ENCODE measurements at regions not wholly inside any gene's neighbourhood (a gene's known extent, or its start where the extent isn't known, plus 50 kb on each side); places are given as distances from the start of the nearest gene placed in this dataset.
"Not testable (repeated sequence)": the region's sequence is repeated elsewhere in the genome, so short reads cannot be mapped to it uniquely, and the experiment has no call there.

- TF ChIP-seq CTCF (IDR thresholded peaks at IDR 0.05; ENCODE audit: low read depth, low read length), result no peak
- DNase-seq (ENCODE audit: low read depth in 2 of 2), result no peak
- H3K4me3 ChIP-seq (replicated peaks in 1 of 2; ENCODE audit: low read depth in 2 of 2, low read length in 2 of 2), result no peak overlapping the region
Measured at GRCh38 chr12:105880824-105881388, 257.8 kb downstream of the NUAK1 start.

DNA sequence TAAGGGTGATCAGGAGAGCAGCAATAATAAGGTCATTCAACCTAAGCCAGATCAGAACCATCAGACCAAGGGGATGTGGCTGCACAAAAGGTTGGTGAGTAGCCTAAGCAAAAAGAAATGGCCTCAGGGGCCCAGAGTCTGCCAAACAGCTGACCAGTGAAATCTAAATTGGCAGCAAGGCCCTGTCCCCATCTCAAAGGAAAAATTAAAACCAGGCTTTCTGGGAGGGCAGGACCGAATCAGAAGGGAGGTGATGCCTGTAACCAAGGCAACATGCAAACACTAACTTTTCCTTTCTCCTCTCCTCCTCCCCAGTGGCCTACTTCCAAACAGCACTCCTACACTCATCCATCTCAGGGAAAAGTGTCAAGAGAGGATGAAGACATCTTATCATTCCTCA is 256.4 kb downstream of the NUAK1 start:
- H3K4me3 ChIP-seq (replicated peaks in 1 of 2; ENCODE audit: low read depth in 2 of 2, low read length in 2 of 2), result no peak overlapping the region
- DNase-seq (ENCODE audit: low read depth in 2 of 2), result peak; percentile 14 to 54
- no peak for TF ChIP-seq CTCF (IDR thresholded peaks at IDR 0.05; ENCODE audit: low read depth, low read length)

GRCh38 chr12:105887131-105887530 is 251.6 kb downstream of the NUAK1 start:
- TF ChIP-seq CTCF (IDR thresholded peaks at IDR 0.05; ENCODE audit: low read depth, low read length), result no peak
- DNase-seq (ENCODE audit: low read depth in 2 of 2), result no peak
- H3K4me3 ChIP-seq (replicated peaks in 1 of 2; ENCODE audit: low read depth in 2 of 2, low read length in 2 of 2), result no peak overlapping the region

GRCh38 chr12:105888696-105889095 is 250.1 kb downstream of the NUAK1 start:
- H3K4me3 ChIP-seq (replicated peaks in 1 of 2; ENCODE audit: low read depth in 2 of 2, low read length in 2 of 2), result no peak overlapping the region
- no peak for TF ChIP-seq CTCF (IDR thresholded peaks at IDR 0.05; ENCODE audit: low read depth, low read length)
- DNase-seq (ENCODE audit: low read depth in 2 of 2), result peak; percentile 39 to 49

GRCh38 chr12:105892362-105892910 is 246.3 kb downstream of the NUAK1 start:
- no peak overlapping the region for H3K4me3 ChIP-seq (replicated peaks in 1 of 2; ENCODE audit: low read depth in 2 of 2, low read length in 2 of 2)
- TF ChIP-seq CTCF (IDR thresholded peaks at IDR 0.05; ENCODE audit: low read depth, low read length), result no peak
- DNase-seq (ENCODE audit: low read depth in 2 of 2), result no peak

DNA sequence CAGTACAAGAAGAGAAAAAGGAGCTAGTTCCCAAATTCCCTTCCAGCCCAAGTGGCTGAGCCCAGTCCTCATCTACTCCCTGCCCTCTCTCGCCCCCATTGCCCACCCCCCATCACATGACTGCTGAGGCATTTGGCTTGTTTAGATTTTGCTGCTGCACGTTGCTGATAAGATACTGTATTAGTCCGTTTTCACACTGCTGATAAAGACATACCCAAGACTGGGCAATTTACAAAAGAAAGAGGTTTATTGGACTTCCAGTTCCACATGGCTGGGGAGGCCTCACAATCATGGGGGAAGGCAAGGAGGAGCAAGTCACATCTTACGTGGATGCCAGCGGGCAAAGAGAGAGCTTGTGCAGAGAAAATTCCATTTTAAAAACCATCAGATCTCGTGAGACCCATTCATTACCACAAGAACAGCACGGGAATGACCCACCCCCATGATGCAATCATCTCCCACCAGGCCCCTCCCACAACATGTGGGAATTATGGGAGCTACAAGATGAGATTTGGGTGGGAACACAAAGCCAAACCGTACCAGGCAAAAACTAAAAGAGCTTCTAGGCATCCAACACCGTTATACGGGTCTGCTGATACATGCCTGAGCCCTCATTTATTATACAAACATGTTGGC is 243.4 kb downstream of the NUAK1 start:
- not testable (repeated sequence) for H3K4me3 ChIP-seq (replicated peaks in 1 of 2; ENCODE audit: low read depth in 2 of 2, low read length in 2 of 2); DNase-seq (ENCODE audit: low read depth in 2 of 2)

DNA sequence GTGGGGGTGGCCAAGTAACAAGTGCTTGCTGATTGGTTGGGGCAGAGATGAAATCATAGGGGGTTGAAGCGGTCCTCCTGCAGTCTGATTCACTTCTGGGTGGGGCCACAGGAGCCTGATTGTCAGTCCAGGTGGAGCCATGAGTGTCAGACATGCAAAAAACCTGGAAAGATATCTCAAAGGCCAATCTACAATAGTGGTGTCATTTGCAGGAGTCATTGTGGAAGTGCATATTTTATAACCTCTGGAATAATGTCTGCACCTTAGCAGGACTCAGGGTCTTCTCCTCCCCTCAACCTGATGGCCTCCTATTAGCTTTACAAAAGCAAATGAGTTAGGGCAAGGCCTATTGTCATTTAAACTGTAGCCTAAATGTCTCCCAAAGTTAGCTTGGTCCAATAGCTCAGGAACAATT is 241.4 kb downstream of the NUAK1 start:
- no peak overlapping the region for H3K4me3 ChIP-seq (replicated peaks in 1 of 2; ENCODE audit: low read depth in 2 of 2, low read length in 2 of 2)
- TF ChIP-seq CTCF (IDR thresholded peaks at IDR 0.05; ENCODE audit: low read depth, low read length), result no peak
- DNase-seq (ENCODE audit: low read depth in 2 of 2), result no peak

GRCh38 chr12:105898271-105898670 is 240.5 kb downstream of the NUAK1 start:
- H3K4me3 ChIP-seq (replicated peaks in 1 of 2; ENCODE audit: low read depth in 2 of 2, low read length in 2 of 2); DNase-seq (ENCODE audit: low read depth in 2 of 2): not testable (repeated sequence)
